Motor neuron (in vitro differentiated cells): ENCODE measurements at regions not wholly inside any gene's neighbourhood (a gene's known extent, or its start where the extent isn't known, plus 50 kb on each side); places are given as distances from the start of the nearest gene placed in this dataset.
"Not testable (repeated sequence)": the region's sequence is repeated elsewhere in the genome, so short reads cannot be mapped to it uniquely, and the experiment has no call there.

Experiments used
- ATAC-seq, 8 experiments: fragments of 200-7000 bp; cut with Tn5 transposase; replicated peaks in 6 of 8; 2 replicates each; pipeline ENCODE4 v1.8.0; 2021; ENCODE audit warnings: mild to moderate bottlenecking in 8 of 8, moderate library complexity in 8 of 8
- H3K27ac ChIP-seq, 2 donors: fragments of 250-450 bp; sonication (Bioruptor Pico); 2 replicates each; pipeline ENCODE4 v1.9.0; 2021; ENCODE audit warnings: antibody characterized with exemption in 2 of 2, mild to moderate bottlenecking in 2 of 2, moderate library complexity in 1 of 2
- H3K4me1 ChIP-seq, 2 donors: fragments of 250-450 bp; sonication (Bioruptor Pico); replicated peaks in 1 of 2; 2 replicates each; pipeline ENCODE4 v1.6.1; 2021; ENCODE audit warnings: antibody characterized with exemption in 2 of 2, mild to moderate bottlenecking in 2 of 2, moderate library complexity in 1 of 2
- H3K4me3 ChIP-seq, 5 donors: fragments of 250-450 bp; sonication (Bioruptor Pico); 2 replicates each; pipeline ENCODE4 v1.9.0; 2021; ENCODE audit warnings: antibody characterized with exemption in 5 of 5, mild to moderate bottlenecking in 5 of 5, moderate library complexity in 4 of 5
- WGBS, 10 experiments: fragments of 450-650 bp; shearing (Covaris generic); methylation state at CpG; one replicate each; pipeline ENCODE4 v1.0.0; 2022; 5-methylcytosine and 5-hydroxymethylcytosine counted together
- in situ Hi-C, 9 experiments: fragments of 400-800 bp; cut with MboI; loops; one replicate each; pipeline ENCODE4 v1.15.0; 2021; ENCODE audit warnings: low sequenced_read_pairs in 9 of 9, low pct_unique_long_range_greater_than_20kb in 2 of 9; ENCODE audit not compliant: unreplicated experiment in 9 of 9

DNA sequence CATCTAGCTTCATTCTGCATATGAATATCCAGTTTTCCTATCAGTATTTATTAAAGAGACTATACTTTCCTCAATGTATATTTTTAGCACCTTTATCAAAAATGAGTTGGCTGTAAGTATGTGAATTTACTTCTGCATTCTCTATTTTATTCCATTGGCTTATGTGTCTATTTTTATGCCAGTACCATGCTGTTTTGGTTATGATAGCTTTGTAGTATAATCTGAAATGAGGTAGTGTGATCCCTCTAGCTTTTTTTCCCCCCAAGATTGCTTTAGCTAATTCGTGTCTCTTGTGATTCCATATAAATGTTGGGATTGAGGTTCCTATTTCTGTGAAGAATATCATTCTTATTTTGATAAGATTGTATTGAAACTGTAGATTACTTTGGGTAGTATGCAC is 469.1 kb upstream of the MAP3K7 start:
- Histone ChIP-seq H3K4me1 (no peaks in the 10 kb centered on the region), H3K27ac (no peak overlapping the region), H3K4me3 (no peak overlapping the region)
- ATAC-seq, result no peak
- in situ Hi-C loops, result no loop called here
- WGBS, 10 experiments, result 0 to 80% (median 26%) methylated on average over 1 of the region's 1 CpG; no CpG with 5 or more reads in 2 of the 10 experiments

DNA sequence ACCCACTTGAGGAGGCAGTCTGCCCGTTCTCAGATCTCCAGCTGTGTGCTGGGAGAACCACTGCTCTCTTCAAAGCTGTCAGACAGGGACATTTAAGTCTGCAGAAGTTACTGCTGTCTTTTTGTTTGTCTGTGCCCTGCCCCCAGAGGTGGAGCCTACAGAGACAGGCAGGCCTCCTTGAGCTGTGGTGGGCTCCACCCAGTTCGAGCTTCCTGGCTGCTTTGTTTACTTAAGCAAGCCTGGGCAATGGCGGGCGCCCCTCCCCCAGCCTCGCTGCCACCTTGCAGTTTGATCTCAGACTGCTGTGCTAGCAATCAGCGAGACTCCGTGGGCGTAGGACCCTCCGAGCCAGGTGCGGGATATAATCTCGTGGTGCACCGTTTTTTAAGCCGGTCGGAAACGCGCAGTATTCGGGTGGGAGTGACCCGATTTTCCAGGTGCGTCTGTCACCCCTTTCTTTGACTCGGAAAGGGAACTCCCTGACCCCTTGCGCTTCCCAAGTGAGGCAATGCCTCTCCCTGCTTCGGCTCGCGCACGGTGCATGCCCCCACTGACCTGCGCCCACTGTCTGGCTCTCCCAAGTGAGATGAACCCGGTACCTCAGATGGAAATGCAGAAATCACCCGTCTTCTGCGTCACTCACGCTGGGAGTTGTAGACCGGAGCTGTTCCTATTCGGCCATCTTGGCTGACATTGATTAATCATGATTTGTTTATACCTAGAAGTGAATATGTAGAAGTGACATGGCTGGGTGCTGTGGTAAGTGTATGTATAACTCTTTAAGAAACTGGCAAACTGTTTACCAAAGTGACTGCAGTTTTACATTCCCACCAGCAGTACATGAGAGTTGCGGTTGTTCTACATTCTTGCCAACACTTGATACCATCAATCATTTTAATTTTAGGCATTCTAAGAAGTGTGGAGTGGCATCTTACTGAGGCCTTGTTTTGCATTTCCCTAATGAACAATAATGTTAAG is 465.9 kb upstream of the MAP3K7 start:
- ATAC-seq, H3K4me3 ChIP-seq, in situ Hi-C loops, H3K27ac ChIP-seq, H3K4me1 ChIP-seq: not testable (repeated sequence)
- WGBS, 10 experiments, result 38 to 100% (median 91%) methylated on average over 1 to 21 of the region's 33 CpGs; no CpG with 5 or more reads in 3 of the 10 experiments

DNA sequence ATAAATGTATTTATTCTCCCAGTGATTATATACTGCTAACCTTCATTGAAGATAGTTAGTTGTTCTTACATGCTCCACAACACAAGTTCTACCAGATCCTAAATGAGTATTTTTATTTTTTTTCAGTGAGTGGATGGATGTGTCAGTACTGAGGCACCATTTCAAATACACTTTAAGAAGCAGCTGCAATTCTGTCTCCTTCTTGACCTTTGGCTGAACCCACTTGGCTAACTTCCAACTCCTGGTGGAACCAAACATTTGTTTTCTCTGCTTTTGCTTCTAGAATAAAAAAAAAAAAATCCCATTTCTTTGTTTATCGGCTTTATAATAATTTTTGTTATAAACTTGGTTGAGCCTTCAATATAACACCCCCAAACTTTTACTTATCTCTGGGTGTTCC is 458.3 kb upstream of the MAP3K7 start:
- ATAC-seq, result peak in 1 of 8 experiments; percentile 24
- H3K27ac ChIP-seq, result no peak overlapping the region
- no peak overlapping the region for H3K4me3 ChIP-seq
- in situ Hi-C loops, result no loop called here
- H3K4me1 ChIP-seq, result no peaks in the 10 kb centered on the region
- WGBS, 10 experiments, result 0 to 100% (median 80%) methylated on average over 1 of the region's 1 CpG; no CpG with 5 or more reads in 1 of the 10 experiments

DNA sequence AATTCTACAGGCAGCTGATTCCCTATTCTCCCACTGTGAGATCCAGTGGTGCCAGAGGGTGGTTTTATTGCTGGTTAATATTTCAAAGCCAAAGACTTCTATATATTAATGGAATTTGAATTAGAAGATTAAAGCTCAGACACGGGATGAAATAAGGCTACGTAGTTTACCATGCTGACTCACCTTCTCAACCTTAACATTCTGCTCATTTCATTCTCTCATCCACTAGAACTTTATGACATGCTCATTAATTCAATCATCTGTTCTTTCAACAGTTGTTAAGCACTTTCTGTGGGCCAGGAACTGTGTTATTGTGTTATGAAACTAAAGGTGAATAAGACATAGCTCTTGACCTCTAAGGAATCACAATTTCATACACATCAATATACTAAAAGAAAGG is 456.9 kb upstream of the MAP3K7 start:
- no peaks in the 10 kb centered on the region for H3K4me1 ChIP-seq
- no peak overlapping the region for H3K27ac ChIP-seq
- in situ Hi-C loops, result no loop called here
- no peak overlapping the region for H3K4me3 ChIP-seq
- WGBS, 10 experiments, result 18 to 100% (median 76%) methylated on average over 2 of the region's 2 CpGs
- ATAC-seq, result no peak

DNA sequence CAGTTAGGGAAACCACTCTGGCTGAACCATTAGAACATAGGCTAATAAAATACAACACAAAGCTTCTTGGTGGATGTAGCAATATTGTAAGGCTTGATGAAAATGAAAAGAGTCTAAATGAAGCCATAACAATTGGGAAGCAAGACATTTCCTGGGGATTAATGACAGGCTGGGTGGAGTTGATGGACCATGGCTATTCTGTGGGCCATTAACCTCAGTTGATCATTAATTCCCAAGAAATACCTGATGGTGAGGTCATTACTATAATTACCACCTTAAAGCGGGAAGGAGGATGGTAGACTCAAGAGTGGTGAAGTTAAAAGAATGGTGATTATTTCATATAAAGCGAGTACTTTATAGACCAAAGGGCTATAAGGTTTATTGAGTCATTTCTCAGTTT is 455.8 kb upstream of the MAP3K7 start:
- Histone ChIP-seq H3K27ac (no peak overlapping the region), H3K4me3 (no peak overlapping the region), H3K4me1 (no peaks in the 10 kb centered on the region)
- in situ Hi-C loops, result no loop called here
- 6 to 100% (median 75%) methylated on average over 1 to 2 of the region's 2 CpGs; no CpG with 5 or more reads in 1 of the 10 experiments for WGBS, 10 experiments
- ATAC-seq, result no peak

DNA sequence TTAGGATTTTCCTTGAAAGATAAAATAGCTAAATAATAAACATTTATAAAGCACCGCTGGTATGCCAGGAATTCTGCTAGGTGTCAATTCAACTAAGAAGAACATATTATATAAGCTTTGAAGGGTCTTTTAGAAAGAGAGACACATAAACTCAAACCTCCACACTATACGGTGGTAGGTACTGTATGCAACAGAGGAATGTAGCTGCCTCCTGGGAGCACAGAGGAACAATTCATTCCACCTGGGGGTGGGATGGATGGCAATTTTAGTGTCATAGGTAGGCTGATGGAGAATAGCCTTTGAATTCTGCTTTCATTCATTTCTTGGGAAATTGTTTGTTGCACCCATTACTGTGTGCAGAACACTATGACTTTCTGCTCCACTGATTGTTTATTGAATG is 447.1 kb upstream of the MAP3K7 start:
- Histone ChIP-seq H3K27ac (no peak overlapping the region), H3K4me1 (peaks cover 0 to 14% of the 10 kb centered on the region in 2 donors), H3K4me3 (no peak overlapping the region)
- in situ Hi-C loops, result no loop called here
- no peak for ATAC-seq
- WGBS, 10 experiments, result 0 to 100% (median 77%) methylated on average over 1 to 2 of the region's 2 CpGs

DNA sequence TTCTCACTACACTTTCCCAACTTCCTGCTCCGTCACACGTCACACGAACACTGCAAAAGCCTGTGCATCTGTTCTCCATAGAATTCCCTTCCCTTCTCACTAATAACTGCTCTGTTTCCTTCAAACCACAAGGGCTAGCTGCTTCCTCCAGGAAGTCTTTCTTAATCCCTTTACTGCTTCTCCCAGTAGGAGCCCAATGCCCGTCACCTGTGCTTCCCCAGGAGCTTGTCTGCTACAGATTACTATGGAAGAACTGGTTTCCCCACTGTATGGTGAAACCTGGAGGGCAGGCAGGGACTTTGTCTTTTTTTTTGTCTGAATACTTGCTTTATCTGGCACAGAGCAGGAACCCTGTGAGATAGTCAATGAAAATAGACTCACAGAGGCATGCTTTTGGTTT is 444.7 kb upstream of the MAP3K7 start:
- no peak overlapping the region for H3K27ac ChIP-seq
- WGBS, 10 experiments, result 0 to 100% (median 52%) methylated on average over 1 to 4 of the region's 4 CpGs; no CpG with 5 or more reads in 2 of the 10 experiments
- peaks cover 0 to 14% of the 10 kb centered on the region in 2 donors for H3K4me1 ChIP-seq
- no peak overlapping the region for H3K4me3 ChIP-seq
- ATAC-seq, result no peak
- in situ Hi-C loops, result no loop called here

DNA sequence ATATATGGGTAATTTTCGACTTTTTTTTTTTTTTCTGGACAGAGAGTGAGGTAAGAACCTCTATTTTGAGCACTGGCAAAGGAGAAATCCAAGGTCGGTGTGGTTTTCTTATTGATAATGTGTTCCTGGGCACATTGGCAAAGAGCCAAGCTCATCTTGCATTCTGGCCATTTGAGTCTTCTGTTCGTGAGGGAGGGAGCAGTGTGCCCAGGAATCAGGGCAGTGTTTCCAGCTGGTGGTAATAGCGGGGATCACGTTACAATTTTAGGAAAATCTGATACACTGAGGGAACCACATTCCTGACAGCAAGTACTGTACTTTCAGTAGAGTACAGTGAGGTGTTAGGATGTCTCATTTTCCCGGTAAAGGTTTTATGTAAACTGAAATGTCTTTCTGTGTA is 442.3 kb upstream of the MAP3K7 start:
- H3K4me3 ChIP-seq, result no peak overlapping the region
- WGBS, 10 experiments, result 0 to 64% (median 33%) methylated on average over 1 to 6 of the region's 6 CpGs; no CpG with 5 or more reads in 2 of the 10 experiments
- peak in 2 of 8 experiments; percentile 25 to 33 for ATAC-seq
- no peak overlapping the region for H3K27ac ChIP-seq
- peaks cover 0 to 14% of the 10 kb centered on the region in 2 donors for H3K4me1 ChIP-seq
- in situ Hi-C loops, result no loop called here

DNA sequence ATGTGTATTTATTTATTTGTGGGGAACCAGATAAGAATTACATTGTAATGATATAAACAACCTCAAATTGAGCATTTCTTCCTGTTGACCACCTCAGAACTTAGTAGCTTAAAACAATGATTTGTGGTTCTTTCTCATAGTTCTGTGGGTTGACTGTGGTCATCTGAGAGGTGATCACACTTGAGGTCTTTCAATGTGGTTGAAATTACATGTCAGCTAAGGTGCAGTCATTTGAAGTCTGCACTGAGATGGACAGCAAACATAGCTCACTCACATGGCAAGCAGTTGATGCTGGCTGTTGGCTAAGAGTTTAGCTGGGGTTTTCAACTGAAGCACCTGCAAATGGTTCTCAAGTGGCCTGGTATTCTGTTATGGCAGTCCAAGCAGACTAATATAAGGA is 436.7 kb upstream of the MAP3K7 start:
- Histone ChIP-seq H3K27ac (no peak overlapping the region), H3K4me3 (no peak overlapping the region), H3K4me1 (peaks cover 0 to 3% of the 10 kb centered on the region in 2 donors)
- in situ Hi-C loops, result no loop called here
- no peak for ATAC-seq

DNA sequence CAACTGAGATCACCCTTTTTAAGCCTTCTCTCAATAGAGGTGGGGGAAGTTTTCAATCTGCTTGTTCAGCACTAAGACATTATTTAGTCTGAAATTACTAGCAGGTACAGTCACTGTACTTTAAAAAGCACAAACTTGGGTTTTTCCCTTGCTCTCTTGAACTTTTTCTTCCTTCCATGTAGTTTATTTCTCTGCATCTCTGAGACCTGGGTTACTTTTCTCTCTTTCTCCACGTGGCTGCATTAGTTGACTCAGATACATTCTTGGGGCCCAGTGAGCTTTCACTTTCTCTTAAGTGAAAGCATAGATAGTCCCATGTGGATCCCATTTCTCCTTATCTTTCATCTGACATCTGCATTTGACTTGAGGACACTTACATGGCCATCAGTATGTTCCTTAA is 433.9 kb upstream of the MAP3K7 start:
- ATAC-seq, result peak in 2 of 8 experiments; percentile 20 to 48
- H3K27ac ChIP-seq, result no peak overlapping the region
- H3K4me3 ChIP-seq, result no peak overlapping the region
- peaks cover 0 to 3% of the 10 kb centered on the region in 2 donors for H3K4me1 ChIP-seq
- 0 to 86% (median 39%) methylated on average over 1 of the region's 1 CpG for WGBS, 10 experiments
- in situ Hi-C loops, result no loop called here

DNA sequence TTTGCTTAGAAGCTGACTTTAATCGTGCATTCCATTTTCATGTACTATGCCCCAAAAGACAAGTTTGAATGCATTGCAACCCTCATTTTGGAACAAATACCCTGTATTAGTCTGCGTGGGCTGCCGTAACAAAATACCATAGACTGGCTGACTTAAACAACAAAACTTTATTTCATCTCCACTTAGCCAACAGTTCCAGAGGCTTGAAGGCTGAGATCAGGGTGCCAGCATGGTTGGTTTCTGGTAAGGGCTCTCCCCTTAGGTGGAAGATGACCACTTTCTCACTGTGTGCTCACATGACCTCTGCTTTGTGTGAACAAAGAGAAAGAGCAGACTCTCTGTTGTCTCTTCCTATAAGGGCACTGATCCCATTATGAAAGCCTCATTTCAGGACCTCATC is 431.7 kb upstream of the MAP3K7 start:
- Histone ChIP-seq H3K4me1 (peaks cover 0 to 8% of the 10 kb centered on the region in 2 donors), H3K27ac (no peak overlapping the region), H3K4me3 (no peak overlapping the region)
- in situ Hi-C loops, result no loop called here
- no peak for ATAC-seq
- 0 to 100% (median 51%) methylated on average over 2 to 3 of the region's 3 CpGs; no CpG with 5 or more reads in 3 of the 10 experiments for WGBS, 10 experiments

DNA sequence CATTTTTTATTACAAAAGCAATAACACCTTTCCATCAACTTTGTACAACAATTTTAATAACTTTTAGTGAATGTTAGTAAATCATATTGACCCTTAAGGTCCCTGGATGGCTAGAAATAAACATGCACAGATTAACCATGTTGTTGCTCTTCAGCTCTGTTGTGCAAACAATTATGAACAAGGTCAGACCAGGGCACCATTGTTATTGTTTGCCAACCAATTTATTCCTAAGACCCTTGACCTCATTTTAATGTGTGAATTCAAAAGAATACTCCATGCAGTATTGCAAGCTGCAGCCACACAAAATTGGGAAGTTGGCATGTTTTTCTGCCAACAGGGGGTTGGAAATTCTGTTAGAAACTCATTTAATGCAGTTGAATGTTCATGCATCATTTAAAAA is 426.6 kb upstream of the MAP3K7 start:
- no peak overlapping the region for H3K27ac ChIP-seq
- in situ Hi-C loops, result no loop called here
- ATAC-seq, result no peak
- peaks cover 0 to 5% of the 10 kb centered on the region in 2 donors for H3K4me1 ChIP-seq
- no peak overlapping the region for H3K4me3 ChIP-seq

DNA sequence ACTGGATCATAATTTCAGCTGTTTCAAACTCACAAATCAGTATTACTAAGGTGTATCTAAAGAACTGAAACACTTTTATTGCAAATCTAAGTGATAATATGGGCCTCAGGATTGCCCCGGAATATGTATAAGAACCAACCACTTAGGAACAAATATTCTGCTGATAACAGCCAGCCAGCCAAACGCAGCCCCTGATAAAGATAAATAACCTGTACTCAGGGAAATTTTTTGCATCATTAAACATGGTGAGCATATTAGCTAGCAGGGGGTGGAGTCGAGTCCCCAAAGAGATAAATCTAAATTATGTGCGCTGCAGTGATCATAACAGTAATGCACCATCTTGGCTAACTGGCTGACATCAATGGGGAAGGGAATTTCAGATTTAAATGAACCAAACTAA is 410.2 kb upstream of the MAP3K7 start:
- peak in 5 of 8 experiments; percentile 86 to 99 (median 98) for ATAC-seq
- no peak overlapping the region for H3K4me3 ChIP-seq
- H3K27ac ChIP-seq, result no peak overlapping the region
- peaks cover 2 to 20% of the 10 kb centered on the region in 2 donors for H3K4me1 ChIP-seq
- 2 to 60% (median 31%) methylated on average over 2 to 4 of the region's 4 CpGs; no CpG with 5 or more reads in 1 of the 10 experiments for WGBS, 10 experiments
- in situ Hi-C loops, result no loop called here

DNA sequence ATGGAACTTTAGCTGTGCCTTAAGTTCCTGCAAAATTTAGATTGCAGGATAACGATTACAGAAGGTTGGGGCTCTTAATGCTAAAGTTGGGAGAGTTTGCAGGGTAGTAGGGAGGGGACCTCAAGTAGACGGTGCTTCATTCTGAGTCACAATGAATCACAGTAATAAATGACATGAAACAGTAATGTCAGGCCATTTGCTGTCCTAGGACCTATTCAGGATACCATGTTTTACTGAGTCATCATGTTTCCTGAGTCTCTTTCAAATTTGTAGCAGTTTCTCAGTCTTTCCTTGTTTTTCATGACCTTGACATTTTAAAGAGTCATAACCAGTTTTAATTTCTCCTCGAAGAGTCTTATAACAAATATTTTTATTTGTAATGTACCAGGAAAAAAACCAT is 406.9 kb upstream of the MAP3K7 start:
- in situ Hi-C loops, result no loop called here
- 0 to 85% (median 55%) methylated on average over 1 to 3 of the region's 3 CpGs for WGBS, 10 experiments
- peak in 2 of 8 experiments; percentile 85 to 89 for ATAC-seq
- no peak overlapping the region for H3K4me3 ChIP-seq
- H3K4me1 ChIP-seq, result peaks cover 2 to 20% of the 10 kb centered on the region in 2 donors
- H3K27ac ChIP-seq, result no peak overlapping the region
